Stimulated activated memory B cell treated with anti-CD40 and anti-IgM and Interleukin-4, amounts not matched to agents 10 μg/mL and 1 μg/mL and 100 μg/mL, for 72 hours (primary cell): ENCODE measurements at regions not wholly inside any gene's neighbourhood (a gene's known extent, or its start where the extent isn't known, plus 50 kb on each side); places are given as distances from the start of the nearest gene placed in this dataset.

Source experiments
- ATAC-seq: fragments of 150-1000 bp; cut with Tn5 transposase; 2 replicates; pipeline ENCODE4 v1.10.0; 2021
- H3K27ac Mint-ChIP-seq: one replicate; pipeline ENCODE4 v1.8.0; 2022; ENCODE audit warnings: mild to moderate bottlenecking, mixed read lengths
- H3K27me3 Mint-ChIP-seq: one replicate; pipeline ENCODE4 v1.8.0; 2022; ENCODE audit warnings: mixed read lengths
- H3K36me3 Mint-ChIP-seq: one replicate; pipeline ENCODE4 v1.8.0; 2022; ENCODE audit warnings: mixed read lengths
- H3K4me1 Mint-ChIP-seq: one replicate; pipeline ENCODE4 v1.8.0; 2022; ENCODE audit warnings: mixed read lengths
- H3K4me3 Mint-ChIP-seq: one replicate; pipeline ENCODE4 v1.8.0; 2022; ENCODE audit warnings: mild to moderate bottlenecking, moderate library complexity, mixed read lengths
- H3K9me3 Mint-ChIP-seq: one replicate; pipeline ENCODE4 v1.8.0; 2022; ENCODE audit warnings: mixed read lengths

- Mint-ChIP-seq H3K4me1 (peaks cover 46% of the 10 kb centered on the region), H3K27ac (peak overlapping the region; percentile 99)
- ATAC-seq, result no peak
Measured at GRCh38 chr10:90975096-90975495, 54.2 kb upstream of the ANKRD1 start.

DNA sequence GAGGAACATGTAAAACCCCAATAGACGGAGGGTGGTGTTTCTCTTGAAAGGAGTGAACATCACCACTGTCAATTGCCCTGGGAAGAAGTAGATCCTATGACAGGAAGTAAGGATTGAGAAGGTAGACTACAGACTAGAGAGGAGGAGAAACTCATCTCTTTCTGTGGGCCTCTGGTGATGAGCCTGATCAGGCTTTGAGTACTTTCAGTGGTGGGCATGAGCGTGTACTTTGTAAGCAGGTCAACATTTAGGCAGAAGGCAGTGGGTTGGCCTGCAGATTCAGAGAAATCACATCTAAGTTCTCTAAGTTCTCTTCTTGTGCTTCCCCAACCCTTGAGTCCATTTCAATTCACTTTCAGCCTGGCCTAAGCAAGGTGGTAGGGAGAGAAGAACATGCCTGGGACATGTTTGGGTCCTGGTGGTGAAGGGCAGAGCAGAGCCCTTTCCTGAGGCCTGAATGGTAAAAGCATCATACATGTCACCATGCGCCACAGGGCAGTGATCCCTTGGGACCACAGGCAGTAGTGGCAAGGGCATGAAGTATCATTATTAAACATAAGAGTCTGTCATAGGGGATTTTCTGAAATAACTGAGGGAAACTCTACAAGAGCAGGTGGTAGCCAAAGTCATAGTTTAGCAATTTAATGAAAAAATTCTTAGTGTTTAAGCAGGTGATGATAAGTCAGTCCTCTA is 56.4 kb upstream of the ANKRD1 start:
- H3K27ac Mint-ChIP-seq, result peak overlapping the region; percentile 99
- H3K4me1 Mint-ChIP-seq, result peaks cover 46% of the 10 kb centered on the region
- peak overlapping the region; percentile 54 for H3K4me3 Mint-ChIP-seq
- peak; percentile 91 for ATAC-seq
- peaks cover 22% of the 10 kb centered on the region for H3K36me3 Mint-ChIP-seq
- H3K9me3 Mint-ChIP-seq, result peaks cover 8% of the 10 kb centered on the region
- H3K27me3 Mint-ChIP-seq, result no peaks in the 10 kb centered on the region

More at GRCh38 chr10:90975096-90975495, 54.2 kb upstream of the ANKRD1 start:
- Mint-ChIP-seq H3K9me3 (peaks cover 11% of the 10 kb centered on the region), H3K4me3 (no peak overlapping the region), H3K27me3 (no peaks in the 10 kb centered on the region), H3K36me3 (peaks cover 30% of the 10 kb centered on the region)

DNA sequence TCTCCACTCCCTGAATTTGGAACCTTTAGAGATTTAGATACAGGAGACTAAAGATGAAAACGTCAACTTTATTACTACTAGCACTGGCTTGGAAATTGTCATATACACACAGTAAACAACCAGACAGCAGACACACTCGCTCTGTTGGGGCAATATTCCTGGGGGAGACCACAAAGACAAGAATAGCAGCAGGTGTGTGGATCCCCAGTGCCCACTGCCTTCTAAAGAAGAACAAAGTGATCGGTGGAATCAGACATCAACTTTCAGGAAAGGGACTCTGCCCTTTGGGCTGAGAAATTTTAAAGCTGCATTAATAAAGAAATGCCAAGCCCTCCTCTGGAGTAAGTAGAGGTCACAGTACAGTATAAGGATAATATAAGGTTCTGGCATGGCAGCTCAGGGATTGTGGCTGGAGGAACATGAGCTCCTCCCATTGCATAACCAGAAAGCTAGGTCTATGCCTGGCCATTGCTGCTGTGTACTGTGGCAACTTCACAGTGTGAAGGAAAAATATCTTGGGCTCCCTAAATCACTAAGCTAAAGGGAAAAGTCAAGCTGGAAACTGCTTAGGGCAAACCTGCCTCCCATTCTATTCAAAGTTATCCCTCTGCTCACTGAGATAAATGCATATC is 57.1 kb upstream of the ANKRD1 start:
- H3K27ac Mint-ChIP-seq, result peak overlapping the region; percentile 99
- H3K27me3 Mint-ChIP-seq, result no peaks in the 10 kb centered on the region
- H3K4me3 Mint-ChIP-seq, result peak overlapping the region; percentile 54
- peak; percentile 57 for ATAC-seq
- H3K4me1 Mint-ChIP-seq, result peaks cover 46% of the 10 kb centered on the region
- peaks cover 22% of the 10 kb centered on the region for H3K36me3 Mint-ChIP-seq
- peaks cover 8% of the 10 kb centered on the region for H3K9me3 Mint-ChIP-seq

GRCh38 chr10:90982406-90983008 is 61.6 kb upstream of the ANKRD1 start:
- Mint-ChIP-seq H3K27ac (no peak overlapping the region), H3K4me1 (peaks cover 40% of the 10 kb centered on the region), H3K36me3 (no peaks in the 10 kb centered on the region), H3K4me3 (no peak overlapping the region), H3K9me3 (no peaks in the 10 kb centered on the region), H3K27me3 (no peaks in the 10 kb centered on the region)
- no peak for ATAC-seq

- Mint-ChIP-seq H3K4me1 (peaks cover 30% of the 10 kb centered on the region), H3K27ac (peak overlapping the region; percentile 20), H3K9me3 (no peaks in the 10 kb centered on the region), H3K4me3 (no peak overlapping the region), H3K36me3 (peaks cover 5% of the 10 kb centered on the region), H3K27me3 (no peaks in the 10 kb centered on the region)
- ATAC-seq, result no peak
Measured at GRCh38 chr10:90983914-90984549, 63.1 kb upstream of the ANKRD1 start.

DNA sequence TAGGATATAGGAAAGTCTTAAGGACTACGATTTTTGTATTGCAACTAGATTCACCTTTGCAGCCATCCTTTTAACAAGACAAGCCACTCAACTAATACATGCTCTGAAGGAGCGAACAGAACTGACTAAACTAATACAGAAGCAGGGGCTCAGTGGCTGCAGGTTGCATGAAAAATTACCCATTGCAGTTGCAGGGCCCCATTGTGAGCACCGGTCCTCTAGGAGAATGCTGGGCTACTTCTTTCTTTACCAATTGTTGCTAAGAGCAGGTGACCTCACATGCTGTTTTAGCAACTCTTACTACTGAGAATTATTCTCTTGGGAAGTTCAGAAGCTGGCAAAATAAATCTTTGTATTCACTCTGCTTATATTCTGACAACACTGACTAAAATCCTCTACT is 64.0 kb upstream of the ANKRD1 start:
- H3K27ac Mint-ChIP-seq, result peak overlapping the region; percentile 20
- H3K4me1 Mint-ChIP-seq, result peaks cover 30% of the 10 kb centered on the region
- no peaks in the 10 kb centered on the region for H3K27me3 Mint-ChIP-seq
- H3K36me3 Mint-ChIP-seq, result peaks cover 5% of the 10 kb centered on the region
- no peak overlapping the region for H3K4me3 Mint-ChIP-seq
- no peak for ATAC-seq
- no peaks in the 10 kb centered on the region for H3K9me3 Mint-ChIP-seq

- Mint-ChIP-seq H3K4me3 (no peak overlapping the region), H3K4me1 (peaks cover 30% of the 10 kb centered on the region), H3K36me3 (peaks cover 5% of the 10 kb centered on the region), H3K27ac (no peak overlapping the region), H3K9me3 (no peaks in the 10 kb centered on the region), H3K27me3 (no peaks in the 10 kb centered on the region)
- no peak for ATAC-seq
Measured at GRCh38 chr10:90985321-90985933, 64.5 kb upstream of the ANKRD1 start.

DNA sequence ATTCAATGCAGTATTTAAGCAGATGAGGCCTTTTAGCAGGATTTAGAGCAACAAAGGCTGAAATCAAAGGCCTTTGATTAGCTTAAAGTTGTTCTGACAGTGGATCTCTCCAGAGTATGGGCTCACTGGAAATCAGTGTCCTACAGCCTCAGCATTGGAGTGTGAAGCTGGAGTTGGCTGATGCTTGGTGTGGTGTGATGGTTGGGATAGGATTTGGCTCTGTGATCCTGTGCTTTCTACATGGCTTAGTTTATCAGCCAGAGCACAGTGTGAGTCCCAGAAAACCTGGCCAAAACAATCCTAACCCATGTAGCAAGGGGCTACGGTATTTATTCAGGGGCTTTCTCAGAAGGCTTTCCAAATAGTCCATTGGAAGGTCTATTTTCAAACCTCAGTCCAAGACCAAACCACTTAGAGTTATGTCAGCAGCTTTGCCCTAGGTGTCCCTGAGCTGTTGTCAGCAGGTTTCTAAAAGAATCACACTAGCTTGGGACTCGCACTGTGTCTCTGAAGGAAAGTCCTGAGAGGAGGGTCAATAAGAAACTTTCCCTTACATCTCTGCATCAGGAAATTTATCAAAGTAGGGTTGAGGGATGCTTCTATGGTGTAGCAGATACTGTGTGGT is 65.4 kb upstream of the ANKRD1 start:
- H3K27ac Mint-ChIP-seq, result peak overlapping the region; percentile 79
- H3K4me3 Mint-ChIP-seq, result no peak overlapping the region
- no peak for ATAC-seq
- peaks cover 30% of the 10 kb centered on the region for H3K4me1 Mint-ChIP-seq
- H3K36me3 Mint-ChIP-seq, result peaks cover 5% of the 10 kb centered on the region
- H3K27me3 Mint-ChIP-seq, result no peaks in the 10 kb centered on the region
- H3K9me3 Mint-ChIP-seq, result no peaks in the 10 kb centered on the region

DNA sequence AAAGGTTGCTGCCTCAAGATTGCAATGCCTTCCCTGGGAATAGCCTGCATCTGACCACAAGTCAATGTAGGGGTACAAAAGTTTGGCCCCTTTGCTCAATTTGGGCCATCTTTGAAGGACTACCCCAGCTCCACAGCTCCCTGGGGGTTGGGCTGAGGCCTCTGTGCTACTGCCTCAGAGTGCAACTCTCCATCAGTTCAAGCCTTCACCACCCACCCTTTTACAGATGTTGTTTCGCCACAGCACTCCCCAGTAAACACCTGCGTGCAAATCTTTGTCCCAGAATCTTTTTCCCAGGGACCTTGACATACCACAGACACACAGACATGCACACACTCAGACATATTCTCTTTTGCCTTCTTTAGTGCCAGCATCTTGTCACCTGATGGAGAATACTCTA is 66.0 kb upstream of the ANKRD1 start:
- no peak overlapping the region for H3K4me3 Mint-ChIP-seq
- H3K9me3 Mint-ChIP-seq, result no peaks in the 10 kb centered on the region
- peak overlapping the region; percentile 79 for H3K27ac Mint-ChIP-seq
- peaks cover 5% of the 10 kb centered on the region for H3K36me3 Mint-ChIP-seq
- peak; percentile 3 for ATAC-seq
- no peaks in the 10 kb centered on the region for H3K27me3 Mint-ChIP-seq
- peaks cover 30% of the 10 kb centered on the region for H3K4me1 Mint-ChIP-seq

DNA sequence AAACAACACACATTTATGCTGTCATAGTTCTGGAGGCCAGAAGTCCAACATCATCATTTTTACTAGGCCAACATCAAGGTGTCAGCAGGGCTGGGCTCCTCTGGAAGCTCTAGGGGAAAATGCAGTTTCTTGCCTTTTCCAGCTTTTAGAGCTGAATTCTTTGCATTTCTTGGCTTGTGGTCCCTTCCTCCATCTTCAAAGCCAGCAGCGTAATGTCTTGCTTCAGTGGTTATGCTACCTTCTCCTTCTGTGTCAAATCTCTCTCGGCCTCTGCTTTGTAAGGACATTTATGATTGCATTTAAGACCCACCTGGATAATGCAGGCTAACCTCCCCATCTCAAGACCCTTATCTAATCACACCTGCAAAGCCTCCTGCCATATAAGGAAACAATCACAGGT is 66.5 kb upstream of the ANKRD1 start:
- no peaks in the 10 kb centered on the region for H3K27me3 Mint-ChIP-seq

GRCh38 chr10:90988024-90988423 is 67.1 kb upstream of the ANKRD1 start:
- Mint-ChIP-seq H3K9me3 (no peaks in the 10 kb centered on the region), H3K4me3 (no peak overlapping the region), H3K4me1 (peaks cover 38% of the 10 kb centered on the region), H3K27ac (peak overlapping the region; percentile 79), H3K27me3 (no peaks in the 10 kb centered on the region), H3K36me3 (peaks cover 5% of the 10 kb centered on the region)
- ATAC-seq, result no peak

More for the DNA sequence above, 66.5 kb upstream of the ANKRD1 start:
- Mint-ChIP-seq H3K4me3 (no peak overlapping the region), H3K36me3 (peaks cover 5% of the 10 kb centered on the region), H3K27ac (peak overlapping the region; percentile 79), H3K9me3 (no peaks in the 10 kb centered on the region), H3K4me1 (peaks cover 35% of the 10 kb centered on the region)
- no peak for ATAC-seq

GRCh38 chr10:90988802-90989201 is 67.9 kb upstream of the ANKRD1 start:
- H3K27ac Mint-ChIP-seq, result peak overlapping the region; percentile 79
- peak; percentile 60 for ATAC-seq
- no peaks in the 10 kb centered on the region for H3K9me3 Mint-ChIP-seq
- peaks cover 5% of the 10 kb centered on the region for H3K36me3 Mint-ChIP-seq
- H3K4me3 Mint-ChIP-seq, result no peak overlapping the region
- H3K4me1 Mint-ChIP-seq, result peaks cover 41% of the 10 kb centered on the region
- no peaks in the 10 kb centered on the region for H3K27me3 Mint-ChIP-seq

- Mint-ChIP-seq H3K4me3 (no peak overlapping the region), H3K9me3 (no peaks in the 10 kb centered on the region), H3K27me3 (no peaks in the 10 kb centered on the region), H3K27ac (peak overlapping the region; percentile 55), H3K36me3 (peaks cover 5% of the 10 kb centered on the region), H3K4me1 (peaks cover 41% of the 10 kb centered on the region)
- ATAC-seq, result no peak
Measured at GRCh38 chr10:90989378-90989777, 68.5 kb upstream of the ANKRD1 start.

GRCh38 chr10:90992462-90992861 is 71.6 kb upstream of the ANKRD1 start:
- no peaks in the 10 kb centered on the region for H3K9me3 Mint-ChIP-seq
- H3K4me3 Mint-ChIP-seq, result no peak overlapping the region
- no peak for ATAC-seq
- peaks cover 31% of the 10 kb centered on the region for H3K4me1 Mint-ChIP-seq
- H3K27me3 Mint-ChIP-seq, result no peaks in the 10 kb centered on the region
- H3K27ac Mint-ChIP-seq, result peak overlapping the region; percentile 96
- H3K36me3 Mint-ChIP-seq, result peaks cover 5% of the 10 kb centered on the region

DNA sequence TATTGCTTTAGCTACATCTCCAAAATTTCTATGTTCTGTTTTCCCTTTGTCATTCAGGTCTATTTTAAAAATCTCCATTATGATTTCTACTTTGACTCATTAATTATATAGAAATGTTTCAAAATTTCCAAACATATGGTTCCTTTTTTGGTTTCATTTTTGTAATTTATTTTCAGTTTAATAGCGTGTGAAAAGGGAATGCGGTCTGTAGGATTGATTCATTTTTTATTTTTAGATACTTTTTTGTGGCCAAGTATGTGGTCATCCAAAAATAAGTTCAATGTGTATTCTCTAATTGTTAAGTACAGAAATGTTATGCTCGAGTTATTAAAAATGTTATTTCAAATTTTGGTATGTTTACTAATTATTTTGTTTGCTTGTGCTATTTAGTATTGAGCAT is 72.5 kb upstream of the ANKRD1 start:
- Mint-ChIP-seq H3K4me1 (peaks cover 40% of the 10 kb centered on the region), H3K4me3 (peak overlapping the region; percentile 70), H3K27me3 (no peaks in the 10 kb centered on the region), H3K27ac (peak overlapping the region; percentile 96), H3K36me3 (peaks cover 12% of the 10 kb centered on the region), H3K9me3 (no peaks in the 10 kb centered on the region)
- ATAC-seq, result peak; percentile 74
